DND-41 (cell line): ENCODE measurements at regions not wholly inside any gene's neighbourhood (a gene's known extent, or its start where the extent isn't known, plus 50 kb on each side); places are given as distances from the start of the nearest gene placed in this dataset.

ENCODE experiments used
- CTCF ChIP-seq: IDR thresholded peaks from 2 replicates; pipeline ENCODE4 v1.5.1; 2012; ENCODE audit warnings: borderline replicate concordance, low read length, moderate library complexity, mild to moderate bottlenecking; ENCODE audit not compliant: poor library complexity, severe bottlenecking; ENCODE audit errors: extremely low read depth
- EZH2 ChIP-seq: IDR thresholded peaks from 3 replicates; pipeline ENCODE4 v1.6.1; 2012; ENCODE audit warnings: borderline replicate concordance, low read depth, mild to moderate bottlenecking, moderate library complexity, low read length, inconsistent platforms; ENCODE audit not compliant: severe bottlenecking

GRCh38 chr3:162367429-162368260 lies 871.0 kb downstream of the OTOL1 start:
- TF ChIP-seq CTCF (no peak), EZH2 (no peak)
